Thoracic aorta (tissue), 2 donors: ENCODE measurements at regions not wholly inside any gene's neighbourhood (a gene's known extent, or its start where the extent isn't known, plus 50 kb on each side); places are given as distances from the start of the nearest gene placed in this dataset.
"Not testable (repeated sequence)": the region's sequence is repeated elsewhere in the genome, so short reads cannot be mapped to it uniquely, and the experiment has no call there.

Experiments
- ATAC-seq: fragments of 150-250 bp; one replicate; pipeline ENCODE4 v1.8.0; 2017; ENCODE audit warnings: low read depth; ENCODE audit not compliant: insufficient number of reproducible peaks, low FRiP score
- DNase-seq: peaks from one replicate; pipeline ENCODE4 v3.0.0-alpha.2; 2020; ENCODE audit warnings: low spot score
- H3K27ac ChIP-seq, 2 donors: fragments of 200-600 bp; sonication (generic); 1 replicate in 1 of 2; 2 replicates in 1 of 2; pipeline ENCODE4 v1.5.1; 2016; ENCODE audit warnings: mild to moderate bottlenecking in 2 of 2, moderate library complexity in 2 of 2
- H3K27me3 ChIP-seq: fragments of 200-600 bp; sonication (generic); replicated peaks from 2 replicates; pipeline ENCODE4 v1.6.0; 2016; ENCODE audit warnings: mild to moderate bottlenecking; ENCODE audit not compliant: insufficient read depth
- H3K36me3 ChIP-seq: fragments of 200-600 bp; sonication (generic); one replicate; pipeline ENCODE4 v1.5.1; 2016
- H3K4me1 ChIP-seq, 2 donors: fragments of 200-600 bp; sonication (generic); 1 replicate in 1 of 2; 2 replicates in 1 of 2; pipeline versions ENCODE4 v1.5.1 to v1.6.0; 2016; ENCODE audit warnings: low read depth in 2 of 2, mild to moderate bottlenecking in 1 of 2; ENCODE audit not compliant: control insufficient read depth in 1 of 2
- H3K4me3 ChIP-seq: fragments of 200-600 bp; sonication (generic); 2 replicates; pipeline ENCODE4 v1.5.1; 2016; ENCODE audit warnings: mild to moderate bottlenecking
- H3K9me3 ChIP-seq: fragments of 200-600 bp; sonication (generic); 2 replicates; pipeline ENCODE4 v1.5.1; 2016
- TF ChIP-seq, protein P1 (sequence below): fragments of 200-600 bp; sonication (generic); IDR thresholded peaks from one replicate; pipeline ENCODE4 v1.5.1; 2019; ENCODE audit warnings: antibody characterized with exemption

DNA sequence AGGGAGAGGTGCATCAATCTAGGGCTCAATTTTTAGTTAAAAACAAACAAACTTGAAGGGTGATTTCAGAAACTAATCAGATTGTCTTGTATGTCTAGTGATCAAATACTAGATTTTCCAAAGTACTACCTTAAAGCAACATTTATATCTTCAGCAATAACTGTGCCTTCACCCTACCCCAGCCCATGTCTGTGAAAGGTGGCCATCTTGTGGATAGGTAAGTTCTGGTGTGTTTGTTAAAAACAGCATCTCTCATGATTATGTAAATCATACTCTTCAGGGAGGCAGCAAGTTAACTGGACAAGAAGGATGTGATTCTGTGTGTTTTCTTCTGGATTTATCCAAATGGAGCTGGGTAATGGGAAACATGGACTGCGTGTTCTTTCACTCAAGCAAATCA, 81.4 kb upstream of the ACSL1 start:
- no peaks in the 10 kb centered on the region for H3K4me1 ChIP-seq
- ATAC-seq = no peak

DNA sequence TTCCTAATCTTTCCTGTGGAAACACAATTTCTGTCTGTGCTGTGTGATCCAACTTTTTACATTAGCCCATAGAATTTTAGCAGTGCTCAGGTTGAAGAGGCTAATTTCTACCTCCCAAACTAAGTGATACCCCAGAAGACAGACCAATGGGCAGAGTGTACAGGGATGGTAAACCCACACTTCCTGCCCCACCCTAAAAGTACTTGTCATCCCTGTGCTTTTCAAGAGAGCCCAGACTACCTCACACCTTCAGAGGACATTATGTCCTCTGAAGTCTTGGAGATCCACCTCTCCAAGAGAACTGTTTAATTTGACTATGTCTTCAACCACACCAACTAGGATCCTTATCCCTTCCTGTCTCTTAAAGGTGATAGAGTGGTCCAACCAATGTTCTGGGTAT, 82.0 kb upstream of the ACSL1 start:
- Histone ChIP-seq H3K4me1 (no peaks in the 10 kb centered on the region), H3K4me3 (no peak overlapping the region), H3K27me3 (no peaks in the 10 kb centered on the region), H3K27ac (no peak overlapping the region), H3K9me3 (peaks cover 8% of the 10 kb centered on the region), H3K36me3 (no peaks in the 10 kb centered on the region)
- ATAC-seq (no peak), DNase-seq (no peak)
- TF ChIP-seq, protein P1, sequence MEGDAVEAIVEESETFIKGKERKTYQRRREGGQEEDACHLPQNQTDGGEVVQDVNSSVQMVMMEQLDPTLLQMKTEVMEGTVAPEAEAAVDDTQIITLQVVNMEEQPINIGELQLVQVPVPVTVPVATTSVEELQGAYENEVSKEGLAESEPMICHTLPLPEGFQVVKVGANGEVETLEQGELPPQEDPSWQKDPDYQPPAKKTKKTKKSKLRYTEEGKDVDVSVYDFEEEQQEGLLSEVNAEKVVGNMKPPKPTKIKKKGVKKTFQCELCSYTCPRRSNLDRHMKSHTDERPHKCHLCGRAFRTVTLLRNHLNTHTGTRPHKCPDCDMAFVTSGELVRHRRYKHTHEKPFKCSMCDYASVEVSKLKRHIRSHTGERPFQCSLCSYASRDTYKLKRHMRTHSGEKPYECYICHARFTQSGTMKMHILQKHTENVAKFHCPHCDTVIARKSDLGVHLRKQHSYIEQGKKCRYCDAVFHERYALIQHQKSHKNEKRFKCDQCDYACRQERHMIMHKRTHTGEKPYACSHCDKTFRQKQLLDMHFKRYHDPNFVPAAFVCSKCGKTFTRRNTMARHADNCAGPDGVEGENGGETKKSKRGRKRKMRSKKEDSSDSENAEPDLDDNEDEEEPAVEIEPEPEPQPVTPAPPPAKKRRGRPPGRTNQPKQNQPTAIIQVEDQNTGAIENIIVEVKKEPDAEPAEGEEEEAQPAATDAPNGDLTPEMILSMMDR = no peak

More for the DNA sequence above, 81.4 kb upstream of the ACSL1 start:
- Histone ChIP-seq H3K27ac (no peak overlapping the region), H3K9me3 (peaks cover 2% of the 10 kb centered on the region), H3K27me3 (no peaks in the 10 kb centered on the region), H3K36me3 (no peaks in the 10 kb centered on the region), H3K4me3 (no peak overlapping the region)
- no peak for DNase-seq
- TF ChIP-seq, protein P1 = no peak

DNA sequence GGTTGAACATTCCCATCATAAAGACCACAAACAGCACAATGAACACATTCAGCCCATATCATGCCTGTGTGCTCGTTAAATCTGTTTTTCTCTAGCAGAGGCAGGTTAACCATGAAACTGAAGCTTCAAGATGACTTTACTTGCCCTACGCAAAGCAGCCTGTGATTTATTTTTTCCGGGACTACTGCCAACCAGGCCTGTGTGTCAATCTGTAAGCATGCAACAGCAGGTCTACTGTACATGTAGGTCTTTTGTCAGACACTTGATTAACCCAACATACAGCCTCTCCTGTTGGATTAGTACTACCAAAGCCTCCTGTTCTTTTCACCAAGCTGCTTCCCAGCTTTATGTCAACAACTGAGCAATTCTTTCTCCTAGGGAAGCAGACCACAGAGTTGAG, 85.5 kb upstream of the ACSL1 start:
- Histone ChIP-seq H3K27ac (no peak overlapping the region), H3K4me3 (no peak overlapping the region), H3K27me3 (no peaks in the 10 kb centered on the region), H3K4me1 (no peaks in the 10 kb centered on the region), H3K9me3 (peaks cover 13% of the 10 kb centered on the region), H3K36me3 (no peaks in the 10 kb centered on the region)
- no peak for DNase-seq
- TF ChIP-seq, protein P1 = no peak
- no peak for ATAC-seq

DNA sequence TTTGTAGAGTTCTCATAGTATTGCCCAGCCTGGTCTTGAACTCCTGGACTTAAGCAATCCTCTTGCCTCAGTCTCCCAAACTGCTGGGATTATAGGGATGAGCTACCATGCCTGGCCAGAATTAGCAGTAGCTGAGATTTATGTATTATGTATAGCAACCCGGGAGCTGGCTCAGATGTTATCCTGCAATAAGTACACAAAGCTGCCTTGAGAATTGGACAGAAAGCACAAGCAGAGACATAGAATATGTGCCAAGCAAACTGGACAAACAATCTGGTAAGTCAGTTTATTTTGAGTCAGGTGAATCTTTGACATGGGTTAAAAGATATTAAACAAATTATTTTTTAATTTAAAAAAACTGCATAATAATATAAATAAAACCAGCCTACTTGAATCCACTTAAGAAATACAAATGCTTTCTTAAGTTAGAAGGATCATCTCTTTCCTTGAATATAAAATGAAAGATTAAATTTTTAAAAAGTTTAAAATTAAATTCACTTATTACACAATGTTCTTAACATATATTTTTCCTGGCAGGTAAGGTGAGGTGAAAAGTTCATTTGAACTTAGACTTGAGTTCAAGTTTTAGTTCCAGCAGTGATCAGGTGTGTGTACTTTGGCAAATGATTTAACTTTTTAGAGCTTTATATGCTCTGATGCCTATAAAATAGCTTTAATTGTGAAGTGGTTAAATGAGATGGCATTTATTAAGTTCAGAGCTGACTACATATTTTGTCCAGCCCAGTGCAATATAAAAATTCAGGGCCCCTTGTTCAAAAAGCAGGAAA, 87.8 kb upstream of the ACSL1 start:
- Histone ChIP-seq H3K4me3 (no peak overlapping the region), H3K36me3 (no peaks in the 10 kb centered on the region), H3K27me3 (no peaks in the 10 kb centered on the region), H3K4me1 (no peaks in the 10 kb centered on the region), H3K27ac (no peak overlapping the region), H3K9me3 (peaks cover 13% of the 10 kb centered on the region)
- ATAC-seq (no peak), DNase-seq (no peak)
- TF ChIP-seq, protein P1 = no peak

DNA sequence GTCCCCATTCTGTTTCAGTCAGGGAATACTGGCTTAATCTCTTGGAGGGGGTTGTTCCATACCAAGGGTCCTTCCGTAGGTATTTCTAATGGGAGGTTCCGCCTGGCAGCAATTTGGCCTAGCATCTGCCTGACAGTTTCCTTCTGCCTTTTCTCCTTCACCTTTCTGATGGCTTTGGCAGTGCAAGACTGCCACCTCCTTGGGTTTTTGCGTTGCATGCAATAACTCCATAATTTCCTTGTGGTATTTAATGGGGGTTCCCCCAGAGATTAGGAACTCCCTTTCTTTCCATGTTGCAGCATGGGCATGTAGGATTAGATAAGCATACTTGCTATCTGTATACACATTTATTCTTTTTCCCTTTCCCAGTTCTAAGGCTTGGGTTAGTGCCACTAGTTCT, 93.0 kb upstream of the ACSL1 start:
- not testable (repeated sequence) for DNase-seq, H3K27ac ChIP-seq, H3K27me3 ChIP-seq, H3K4me1 ChIP-seq, H3K36me3 ChIP-seq, H3K4me3 ChIP-seq, H3K9me3 ChIP-seq, ATAC-seq

DNA sequence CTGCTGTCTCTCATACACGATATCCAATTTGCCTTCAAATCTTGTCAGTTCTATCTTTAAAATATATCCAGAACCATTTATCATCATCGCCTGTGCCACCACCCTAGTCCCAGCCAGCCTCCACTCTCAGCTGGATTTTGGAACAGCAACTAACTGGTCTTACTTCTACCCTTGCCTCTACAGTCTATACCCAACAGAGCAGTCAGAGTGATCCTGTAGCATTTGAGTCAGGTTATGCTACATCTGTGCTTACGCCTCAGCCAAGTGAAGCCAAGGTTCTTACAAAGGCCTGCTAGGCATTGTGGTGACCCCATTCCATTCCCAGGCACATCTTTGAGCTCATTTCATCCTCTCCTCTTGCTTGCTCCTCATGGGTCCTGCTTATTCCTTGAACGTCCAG, 95.7 kb upstream of the ACSL1 start:
- ATAC-seq (no peak), DNase-seq (no peak)
- H3K9me3 ChIP-seq = no peaks in the 10 kb centered on the region
- TF ChIP-seq, protein P1 = no peak
- H3K4me3 ChIP-seq = no peak overlapping the region
- H3K27me3 ChIP-seq = no peaks in the 10 kb centered on the region
- no peaks in the 10 kb centered on the region for H3K36me3 ChIP-seq
- no peaks in the 10 kb centered on the region for H3K4me1 ChIP-seq
- no peak overlapping the region for H3K27ac ChIP-seq
